ENCODE measurements at regions not wholly inside any gene's neighbourhood (a gene's known extent, or its start where the extent isn't known, plus 50 kb on each side); places are given as distances from the start of the nearest gene placed in this dataset.

- TF ChIP-seq POLR2A (IDR thresholded peaks at IDR 0.05) (no peak), CTCF (IDR thresholded peaks at IDR 0.05) (no peak)
Measured at GRCh38 chr1:78762113-78762512, 112.5 kb downstream of the IFI44 start.
